Calu3 (cell line): ENCODE measurements at regions not wholly inside any gene's neighbourhood (a gene's known extent, or its start where the extent isn't known, plus 50 kb on each side); places are given as distances from the start of the nearest gene placed in this dataset.

ENCODE experiments used
- BruUV-seq: library from RNA; stranded (reverse); fragments of 400-500 nt; replicated peaks from 2 replicates; lab custom pipeline; 2021; lab: Mats Ljungman, UMichigan
- CTCF ChIA-PET: fragments of 300-600 bp; sonication (Branson Sonifier 250); formaldehyde crosslinking; loops from one replicate; lab custom pipeline; 2022; ENCODE audit warnings: antibody characterized with exemption; lab: Charles Lee
- DNase-seq: peaks from one replicate; pipeline ENCODE4 v3.0.0; 2022
- H3K27ac Mint-ChIP-seq: one replicate; pipeline ENCODE4 v1.8.0; 2022; ENCODE audit warnings: mixed read lengths; ENCODE audit not compliant: unreplicated experiment
- H3K27me3 Mint-ChIP-seq: one replicate; pipeline ENCODE4 v1.8.0; 2022; ENCODE audit warnings: mixed read lengths; ENCODE audit not compliant: unreplicated experiment
- H3K36me3 Mint-ChIP-seq: one replicate; pipeline ENCODE4 v1.8.0; 2022; ENCODE audit warnings: mild to moderate bottlenecking, moderate library complexity, mixed read lengths; ENCODE audit not compliant: insufficient read depth, unreplicated experiment
- H3K4me1 Mint-ChIP-seq: one replicate; pipeline ENCODE4 v1.8.0; 2022; ENCODE audit warnings: mild to moderate bottlenecking, low read depth, mixed read lengths; ENCODE audit not compliant: unreplicated experiment
- H3K4me3 Mint-ChIP-seq: one replicate; pipeline ENCODE4 v1.8.0; 2022; ENCODE audit warnings: mild to moderate bottlenecking, low read depth, moderate library complexity, mixed read lengths; ENCODE audit not compliant: unreplicated experiment
- H3K9me3 Mint-ChIP-seq: one replicate; pipeline ENCODE4 v1.8.0; 2022; ENCODE audit warnings: low read depth, mixed read lengths; ENCODE audit not compliant: unreplicated experiment
- intact Hi-C: fragments of 100-400 bp; cut with micrococcal nuclease; formaldehyde crosslinking; loops from one replicate; pipeline ENCODE4 v1.10.0; 2022; ENCODE audit not compliant: unreplicated experiment
- TF ChIP-seq, protein P1 (sequence below): fragments of 200-600 bp; IDR thresholded peaks from one replicate; pipeline ENCODE4 v1.8.0; 2022; ENCODE audit warnings: antibody characterized with exemption; ENCODE audit not compliant: unreplicated experiment

DNA sequence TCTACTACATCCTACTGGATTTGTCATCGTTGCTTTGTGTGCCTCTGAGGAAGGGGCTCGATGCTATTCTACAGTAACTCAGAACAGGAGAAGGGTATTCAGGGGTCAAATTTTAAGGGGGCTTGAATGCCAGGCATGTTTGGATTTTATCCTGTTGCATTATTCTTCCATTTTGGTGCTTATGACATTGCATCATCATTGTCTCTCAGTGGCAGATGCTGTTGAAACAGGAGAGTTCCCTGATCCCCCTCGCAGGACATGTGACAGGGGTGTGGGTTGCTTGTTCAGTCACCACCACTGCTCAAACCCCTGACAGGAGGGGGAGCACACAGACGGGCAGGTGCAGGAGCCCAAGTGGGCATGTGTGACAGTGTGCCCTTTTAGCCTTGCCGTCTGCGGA lies 156.7 kb downstream of the SLC4A3 start:
- Mint-ChIP-seq H3K27me3 (peaks cover 16% of the 10 kb centered on the region), H3K9me3 (peaks cover 2% of the 10 kb centered on the region), H3K27ac (no peak overlapping the region), H3K4me1 (no peaks in the 10 kb centered on the region), H3K4me3 (no peak overlapping the region), H3K36me3 (no peaks in the 10 kb centered on the region)
- BruUV-seq: no TSS peak
- TF ChIP-seq, protein P1, sequence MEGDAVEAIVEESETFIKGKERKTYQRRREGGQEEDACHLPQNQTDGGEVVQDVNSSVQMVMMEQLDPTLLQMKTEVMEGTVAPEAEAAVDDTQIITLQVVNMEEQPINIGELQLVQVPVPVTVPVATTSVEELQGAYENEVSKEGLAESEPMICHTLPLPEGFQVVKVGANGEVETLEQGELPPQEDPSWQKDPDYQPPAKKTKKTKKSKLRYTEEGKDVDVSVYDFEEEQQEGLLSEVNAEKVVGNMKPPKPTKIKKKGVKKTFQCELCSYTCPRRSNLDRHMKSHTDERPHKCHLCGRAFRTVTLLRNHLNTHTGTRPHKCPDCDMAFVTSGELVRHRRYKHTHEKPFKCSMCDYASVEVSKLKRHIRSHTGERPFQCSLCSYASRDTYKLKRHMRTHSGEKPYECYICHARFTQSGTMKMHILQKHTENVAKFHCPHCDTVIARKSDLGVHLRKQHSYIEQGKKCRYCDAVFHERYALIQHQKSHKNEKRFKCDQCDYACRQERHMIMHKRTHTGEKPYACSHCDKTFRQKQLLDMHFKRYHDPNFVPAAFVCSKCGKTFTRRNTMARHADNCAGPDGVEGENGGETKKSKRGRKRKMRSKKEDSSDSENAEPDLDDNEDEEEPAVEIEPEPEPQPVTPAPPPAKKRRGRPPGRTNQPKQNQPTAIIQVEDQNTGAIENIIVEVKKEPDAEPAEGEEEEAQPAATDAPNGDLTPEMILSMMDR: no peak
- no peak for DNase-seq
- CTCF ChIA-PET: no interaction called here
- intact Hi-C loops: no loop called here

DNA sequence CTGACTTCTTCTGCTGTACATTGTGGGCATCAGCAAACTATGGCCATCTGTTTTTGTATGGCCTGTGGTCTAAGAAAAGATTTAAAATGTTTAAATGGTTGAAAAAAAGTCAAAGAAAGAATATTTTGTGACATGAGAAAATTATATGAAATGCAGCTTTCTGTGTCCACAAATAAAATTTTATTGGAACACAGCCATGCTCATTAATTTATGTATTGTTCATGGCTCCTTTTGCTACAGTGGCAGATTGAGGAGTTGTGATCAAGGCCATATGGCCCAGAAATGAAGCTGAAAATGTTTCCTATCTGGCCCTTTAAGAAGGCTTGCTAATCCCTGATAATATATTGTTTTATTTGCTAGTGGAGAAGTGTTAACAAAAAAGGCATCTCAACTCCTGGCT lies 162.0 kb downstream of the SLC4A3 start:
- Mint-ChIP-seq H3K27me3 (peaks cover 12% of the 10 kb centered on the region), H3K9me3 (no peaks in the 10 kb centered on the region), H3K4me1 (no peaks in the 10 kb centered on the region), H3K27ac (no peak overlapping the region), H3K4me3 (no peak overlapping the region), H3K36me3 (no peaks in the 10 kb centered on the region)
- CTCF ChIA-PET: no interaction called here
- no TSS peak for BruUV-seq
- intact Hi-C loops: no loop called here
- TF ChIP-seq, protein P1: no peak
- no peak for DNase-seq

DNA sequence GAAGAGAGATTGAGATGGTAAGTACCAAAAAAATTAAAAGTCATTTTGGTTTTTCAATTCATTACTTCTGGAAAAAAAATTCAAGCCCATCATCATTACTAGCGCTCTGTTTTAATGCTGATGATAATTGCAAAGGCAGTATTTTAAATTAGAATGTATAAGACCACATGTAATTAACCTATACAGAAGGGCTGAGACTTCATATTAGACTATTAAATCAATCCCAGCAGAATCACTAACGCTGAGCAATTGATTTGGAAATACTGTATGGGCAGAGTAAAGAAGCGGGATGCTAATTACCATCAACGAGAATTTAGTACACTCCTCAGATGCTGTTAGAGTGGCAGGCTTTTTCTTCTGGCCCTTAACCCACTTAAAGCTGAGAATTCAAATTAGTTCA lies 165.0 kb downstream of the SLC4A3 start:
- Mint-ChIP-seq H3K9me3 (no peaks in the 10 kb centered on the region), H3K4me1 (no peaks in the 10 kb centered on the region), H3K27ac (no peak overlapping the region), H3K4me3 (no peak overlapping the region), H3K27me3 (no peaks in the 10 kb centered on the region), H3K36me3 (no peaks in the 10 kb centered on the region)
- TF ChIP-seq, protein P1: no peak
- CTCF ChIA-PET: no interaction called here
- intact Hi-C loops: no loop called here
- DNase-seq: no peak
- BruUV-seq: no TSS peak

- CTCF ChIA-PET: interaction anchor here (1.1 kb wide), 1 partner anchor 8 kb away, joined by 3 read pairs; no protein-coding TSS in a partner anchor
- no peaks in the 10 kb centered on the region for H3K27me3 Mint-ChIP-seq
- H3K27ac Mint-ChIP-seq: no peak overlapping the region
- TF ChIP-seq, protein P1: no peak
- H3K4me1 Mint-ChIP-seq: no peaks in the 10 kb centered on the region
- H3K9me3 Mint-ChIP-seq: no peaks in the 10 kb centered on the region
- intact Hi-C loops: no loop called here
- H3K36me3 Mint-ChIP-seq: no peaks in the 10 kb centered on the region
- no peak overlapping the region for H3K4me3 Mint-ChIP-seq
- BruUV-seq: no TSS peak
- DNase-seq: no peak
These were observed 171.0 kb downstream of the SLC4A3 start for GRCh38 chr2:219798430-219798829.
